ENCODE measurements at regions not wholly inside any gene's neighbourhood (a gene's known extent, or its start where the extent isn't known, plus 50 kb on each side); places are given as distances from the start of the nearest gene placed in this dataset.

GRCh38 chr5:33317271-33317670 lies 123.5 kb upstream of the TARS1 start:
- TF ChIP-seq CTCF (IDR thresholded peaks at IDR 0.05; ENCODE audit: low read depth, low read length) (no peak), EZH2phosphoT487 (IDR thresholded peaks at IDR 0.05; ENCODE audit: low read depth) (no peak)
